Aorta (tissue), 5 donors: ENCODE measurements at regions not wholly inside any gene's neighbourhood (a gene's known extent, or its start where the extent isn't known, plus 50 kb on each side); places are given as distances from the start of the nearest gene placed in this dataset.

Experiments used
- ATAC-seq: fragments of 200-7000 bp; cut with Tn5 transposase; one replicate; pipeline ENCODE4 v1.9.1; 2022; ENCODE audit warnings: moderate library complexity; ENCODE audit not compliant: low FRiP score
- DNase-seq, 2 donors: peaks; one replicate each; pipeline ENCODE4 v3.0.0-alpha.2; 2020
- H3K27ac ChIP-seq, 2 donors: one replicate each; pipeline ENCODE4 v1.5.1; 2013; ENCODE audit warnings: low read length in 2 of 2, mild to moderate bottlenecking in 2 of 2, moderate library complexity in 2 of 2, control low read depth in 1 of 2, inconsistent platforms in 1 of 2, low read depth in 1 of 2
- H3K27me3 ChIP-seq, 2 donors: one replicate each; pipeline ENCODE4 v1.6.1; 2013; ENCODE audit warnings: control low read depth in 1 of 2, low read length in 1 of 2, mild to moderate bottlenecking in 1 of 2, moderate library complexity in 1 of 2; ENCODE audit not compliant: insufficient read depth in 2 of 2, control insufficient read depth in 1 of 2
- H3K36me3 ChIP-seq, 2 donors: one replicate each; pipeline ENCODE4 v1.6.1; 2013; ENCODE audit warnings: control low read depth in 1 of 2, low read length in 1 of 2, mild to moderate bottlenecking in 1 of 2; ENCODE audit not compliant: insufficient read depth in 2 of 2, control insufficient read depth in 1 of 2
- H3K4me1 ChIP-seq, 2 donors: one replicate each; pipeline ENCODE4 v1.6.1; 2013; ENCODE audit warnings: low read length in 2 of 2, control low read depth in 1 of 2, mild to moderate bottlenecking in 1 of 2, moderate library complexity in 1 of 2; ENCODE audit not compliant: insufficient read depth in 2 of 2, control insufficient read depth in 1 of 2
- H3K4me3 ChIP-seq, 2 donors: one replicate each; pipeline ENCODE4 v1.5.1; 2013; ENCODE audit warnings: low read length in 2 of 2, control low read depth in 1 of 2, mild to moderate bottlenecking in 1 of 2
- H3K9me3 ChIP-seq: one replicate; pipeline ENCODE4 v1.6.1; 2013; ENCODE audit warnings: mild to moderate bottlenecking, low read length; ENCODE audit not compliant: control insufficient read depth
- WGBS, 2 donors: extraction: QIAGEN DNeasy Blood & Tissue Kit; methylation state at CpG; one replicate each; pipeline ENCODE4 v1.1.7; 2013; 5-methylcytosine and 5-hydroxymethylcytosine counted together
- intact Hi-C, 2 donors: fragments of 100-400 bp; cut with DNase I; formaldehyde crosslinking; loops; one replicate each; pipeline versions ENCODE4 v1.14.2 to v1.15.0; 2022
- donor health status: healthy with polysubstance abuse.
- donor health status: Bipolar disorder and iron deficiency.
- donor health status: DM: no; HTN: no; CAD: no.
- donor health status: DM: no; HTN: no; CAD: no.
- donor health status: DM: yes; HTN: yes; CAD: no.

- DNase-seq, result no peak
- intact Hi-C loops, result no loop called here
- no peak for ATAC-seq
Measured at GRCh38 chr2:65501074-65501473, 68.7 kb upstream of the SPRED2 start.

GRCh38 chr2:65500310-65501040 lies 68.1 kb upstream of the SPRED2 start:
- H3K4me1 ChIP-seq, result no peaks in the 10 kb centered on the region
- DNase-seq (no peak), ATAC-seq (no peak)
- H3K27me3 ChIP-seq, result no peaks in the 10 kb centered on the region
- no peaks in the 10 kb centered on the region for H3K36me3 ChIP-seq
- intact Hi-C loops, result no loop called here
- WGBS, 2 donors, result 93 to 95% methylated on average over 9 of the region's 9 CpGs
- no peak overlapping the region for H3K4me3 ChIP-seq
- no peak overlapping the region for H3K27ac ChIP-seq
- H3K9me3 ChIP-seq, result no peaks in the 10 kb centered on the region

More at GRCh38 chr2:65501074-65501473, 68.7 kb upstream of the SPRED2 start:
- no peak overlapping the region for H3K4me3 ChIP-seq
- 97 to 99% methylated on average over 10 of the region's 10 CpGs for WGBS, 2 donors
- H3K36me3 ChIP-seq, result no peaks in the 10 kb centered on the region
- H3K27ac ChIP-seq, result no peak overlapping the region
- H3K9me3 ChIP-seq, result no peaks in the 10 kb centered on the region
- H3K4me1 ChIP-seq, result no peaks in the 10 kb centered on the region
- no peaks in the 10 kb centered on the region for H3K27me3 ChIP-seq

- intact Hi-C loops, result no loop called here
- DNase-seq, result no peak
- 33 to 49% methylated on average over 6 of the region's 6 CpGs for WGBS, 2 donors
- Histone ChIP-seq H3K27me3 (no peaks in the 10 kb centered on the region), H3K4me1 (no peaks in the 10 kb centered on the region), H3K27ac (no peak overlapping the region), H3K9me3 (no peaks in the 10 kb centered on the region), H3K4me3 (no peak overlapping the region), H3K36me3 (no peaks in the 10 kb centered on the region)
- no peak for ATAC-seq
Measured at GRCh38 chr2:65499216-65499615, 66.8 kb upstream of the SPRED2 start.

GRCh38 chr2:65498396-65498795 lies 66.0 kb upstream of the SPRED2 start:
- ATAC-seq (no peak), DNase-seq (no peak)
- intact Hi-C loops, result no loop called here
- Histone ChIP-seq H3K4me3 (no peak overlapping the region), H3K36me3 (no peaks in the 10 kb centered on the region), H3K9me3 (no peaks in the 10 kb centered on the region), H3K27ac (no peak overlapping the region), H3K4me1 (no peaks in the 10 kb centered on the region), H3K27me3 (no peaks in the 10 kb centered on the region)
- WGBS, 2 donors, result 87 to 92% methylated on average over 4 of the region's 4 CpGs

GRCh38 chr2:65495251-65495877 lies 63.0 kb upstream of the SPRED2 start:
- Histone ChIP-seq H3K4me1 (no peaks in the 10 kb centered on the region), H3K36me3 (no peaks in the 10 kb centered on the region), H3K4me3 (no peak overlapping the region), H3K9me3 (no peaks in the 10 kb centered on the region), H3K27me3 (no peaks in the 10 kb centered on the region), H3K27ac (no peak overlapping the region)
- ATAC-seq (no peak), DNase-seq (no peak)
- intact Hi-C loops, result no loop called here
- WGBS, 2 donors, result 78 to 80% methylated on average over 4 of the region's 4 CpGs

- no peaks in the 10 kb centered on the region for H3K36me3 ChIP-seq
- no peak overlapping the region for H3K27ac ChIP-seq
- no peaks in the 10 kb centered on the region for H3K4me1 ChIP-seq
- no peak overlapping the region for H3K4me3 ChIP-seq
- WGBS, 2 donors, result 93 to 97% methylated on average over 3 of the region's 3 CpGs
- ATAC-seq, result no peak
- intact Hi-C loops, result no loop called here
- DNase-seq, result no peak
- H3K27me3 ChIP-seq, result no peaks in the 10 kb centered on the region
- no peaks in the 10 kb centered on the region for H3K9me3 ChIP-seq
Measured at GRCh38 chr2:65494078-65494477, 61.7 kb upstream of the SPRED2 start.

- H3K9me3 ChIP-seq, result no peaks in the 10 kb centered on the region
- no peak overlapping the region for H3K4me3 ChIP-seq
- H3K27me3 ChIP-seq, result no peaks in the 10 kb centered on the region
- H3K27ac ChIP-seq, result no peak overlapping the region
- ATAC-seq, result no peak
- DNase-seq, result no peak
- WGBS, 2 donors, result 62 to 66% methylated on average over 7 of the region's 7 CpGs
- intact Hi-C loops, result no loop called here
- no peaks in the 10 kb centered on the region for H3K4me1 ChIP-seq
- H3K36me3 ChIP-seq, result no peaks in the 10 kb centered on the region
Measured at GRCh38 chr2:65491381-65491905, 59.0 kb upstream of the SPRED2 start.

- no peaks in the 10 kb centered on the region for H3K36me3 ChIP-seq
- no peaks in the 10 kb centered on the region for H3K4me1 ChIP-seq
- no peaks in the 10 kb centered on the region for H3K27me3 ChIP-seq
- H3K9me3 ChIP-seq, result no peaks in the 10 kb centered on the region
- no peak overlapping the region for H3K4me3 ChIP-seq
- 96 to 97% methylated on average over 3 of the region's 3 CpGs for WGBS, 2 donors
- intact Hi-C loops, result no loop called here
- DNase-seq, result no peak
- ATAC-seq, result no peak
- H3K27ac ChIP-seq, result no peak overlapping the region
Measured at GRCh38 chr2:65490222-65490621, 57.8 kb upstream of the SPRED2 start.

- ATAC-seq (no peak), DNase-seq (no peak)
- Histone ChIP-seq H3K4me1 (no peaks in the 10 kb centered on the region), H3K9me3 (no peaks in the 10 kb centered on the region), H3K36me3 (no peaks in the 10 kb centered on the region), H3K4me3 (no peak overlapping the region), H3K27ac (no peak overlapping the region), H3K27me3 (no peaks in the 10 kb centered on the region)
- WGBS, 2 donors, result 83 to 84% methylated on average over 5 of the region's 5 CpGs
- intact Hi-C loops, result no loop called here
Measured at GRCh38 chr2:65489269-65489668, 56.9 kb upstream of the SPRED2 start.
